K562 (cell line): ENCODE measurements at regions not wholly inside any gene's neighbourhood (a gene's known extent, or its start where the extent isn't known, plus 50 kb on each side); places are given as distances from the start of the nearest gene placed in this dataset.

Experiments used
- ATAC-seq: fragments of 200-7000 bp; cut with Tn5 transposase; 3 replicates; pipeline ENCODE4 v1.9.1; 2020; ENCODE audit warnings: moderate library complexity
- BruUV-seq: library from RNA; stranded (reverse); fragments of 400-500 nt; replicated peaks from 2 replicates; lab custom pipeline; 2021; lab: Mats Ljungman, UMichigan
- CTCF ChIA-PET: fragments of 300-600 bp; formaldehyde crosslinking; extraction: SDS; loops from one replicate; lab custom pipeline; 2021; ENCODE audit warnings: low intra/inter-chr PET ratio; lab: Yijun Ruan, JAX
- POLR2A ChIA-PET: fragments of 300-600, 350-650 bp; sonication (Branson Sonifier 250); formaldehyde crosslinking; extraction: SDS; loops from one replicate; lab custom pipeline; 2021; ENCODE audit warnings: antibody characterized with exemption, inconsistent platforms; lab: Yijun Ruan, JAX
- DNase-seq, 4 experiments: peaks; one replicate each; pipeline versions ENCODE4 v3.0.0 to v3.0.0-alpha.2; 2011 to 2018; ENCODE audit warnings: low spot score in 3 of 4, mixed read lengths in 3 of 4; ENCODE audit errors: extremely low read depth in 1 of 4
- FAIRE-seq: peaks from 2 replicates; lab custom pipeline; 2011; peaks lifted over from hg19 to GRCh38; lab: Jason Lieb, UNC
- H2AFZ ChIP-seq: 2 replicates; pipeline ENCODE4 v1.6.0; 2011; ENCODE audit warnings: low read depth, low read length, control low read depth, inconsistent platforms
- H3K27ac ChIP-seq: fragments of 200-600 bp; 3 replicates; pipeline ENCODE4 v1.8.0; 2011; ENCODE audit warnings: low read depth, mild to moderate bottlenecking, control low read depth, inconsistent platforms, low read length, moderate library complexity, mixed read lengths; ENCODE audit errors: extremely low read depth
- H3K27me3 ChIP-seq, 2 experiments: fragments of 300-600 bp in 1 of 2; 2 replicates in 1 of 2; 3 replicates in 1 of 2; pipeline versions ENCODE4 v1.6.0 to v1.8.0; 2011; ENCODE audit warnings: inconsistent platforms in 2 of 2, low read length in 2 of 2, mild to moderate bottlenecking in 1 of 2, mixed read lengths in 1 of 2, moderate library complexity in 1 of 2; ENCODE audit not compliant: control insufficient read depth in 2 of 2, insufficient read depth in 2 of 2
- H3K36me3 ChIP-seq: fragments of 300-600 bp; 3 replicates; pipeline ENCODE4 v1.8.0; 2011; ENCODE audit warnings: mild to moderate bottlenecking, low read length, inconsistent platforms; ENCODE audit not compliant: control insufficient read depth, insufficient read depth
- H3K4me1 ChIP-seq, 2 experiments: fragments of 200-600 bp in 1 of 2; replicated peaks in 1 of 2; 2 replicates in 1 of 2; 3 replicates in 1 of 2; pipeline versions ENCODE4 v1.5.1 to v1.8.0; 2011; ENCODE audit warnings: inconsistent platforms in 2 of 2, low read length in 2 of 2, mild to moderate bottlenecking in 1 of 2, mixed read lengths in 1 of 2, moderate library complexity in 1 of 2; ENCODE audit not compliant: control insufficient read depth in 2 of 2, insufficient read depth in 2 of 2
- H3K4me2 ChIP-seq: 2 replicates; pipeline ENCODE4 v1.6.1; 2011; ENCODE audit warnings: low read length, control low read depth, inconsistent platforms, mixed read lengths; ENCODE audit not compliant: insufficient read depth
- H3K4me3 ChIP-seq: fragments of 200-600 bp; sonication (generic), shearing (Covaris generic); 2 replicates; pipeline ENCODE4 v1.5.1; 2016; ENCODE audit warnings: control low read depth, inconsistent platforms
- H3K79me2 ChIP-seq: fragments of 200-600 bp; 3 replicates; pipeline ENCODE4 v1.8.0; 2011; ENCODE audit warnings: low read length, inconsistent platforms; ENCODE audit not compliant: control insufficient read depth, insufficient read depth
- H3K9ac ChIP-seq, 2 experiments: 2 replicates each; pipeline versions ENCODE4 v1.6.0 to v1.6.1; 2011; ENCODE audit warnings: low read depth in 2 of 2, low read length in 2 of 2, control low read depth in 1 of 2, inconsistent platforms in 1 of 2, mild to moderate bottlenecking in 1 of 2, mixed read lengths in 1 of 2; ENCODE audit not compliant: insufficient read depth in 1 of 2
- H3K9me1 ChIP-seq: one replicate; pipeline ENCODE4 v1.6.0; 2011; ENCODE audit warnings: inconsistent platforms, mild to moderate bottlenecking, low read length, moderate library complexity; ENCODE audit not compliant: control insufficient read depth, insufficient read depth
- H3K9me3 ChIP-seq: replicated peaks from 2 replicates; pipeline ENCODE4 v1.5.1; 2011; ENCODE audit warnings: low read depth, low read length, inconsistent platforms; ENCODE audit not compliant: control insufficient read depth, insufficient read depth
- H4K20me1 ChIP-seq: replicated peaks from 2 replicates; pipeline ENCODE4 v1.6.1; 2011; ENCODE audit warnings: low read length, inconsistent platforms, mixed read lengths; ENCODE audit not compliant: control insufficient read depth, insufficient read depth
- ARHGAP35 ChIP-seq: fragments of 450-650 bp; IDR thresholded peaks from 2 replicates; pipeline ENCODE4 v1.6.1; 2018; ENCODE audit not compliant: partially characterized antibody
- BACH1 ChIP-seq: fragments of 200-800 bp; sonication (Bioruptor generic); IDR thresholded peaks from 2 replicates; pipeline ENCODE4 v1.6.1; 2016; ENCODE audit warnings: missing genetic modification characterization, missing compliant biosample characterization
- ETV6 ChIP-seq, 3 experiments: fragments of 150-350 bp in 1 of 3; sonication (generic) in 1 of 3; formaldehyde crosslinking in 1 of 3; IDR thresholded peaks; 2 replicates each; pipeline versions ENCODE4 v1.6.1 to v1.8.0; 2014 to 2022; ENCODE audit warnings: borderline replicate concordance in 2 of 3, low read depth in 2 of 3, antibody characterized with exemption in 1 of 3, low read length in 1 of 3, mild to moderate bottlenecking in 1 of 3, missing genetic modification reagents in 1 of 3
- FOXA3 ChIP-seq, 2 experiments: fragments of 450-650 bp in 1 of 2; sonication (generic) in 1 of 2; formaldehyde crosslinking; IDR thresholded peaks in 1 of 2; conservative IDR thresholded peaks in 1 of 2; 2 replicates each; pipeline versions ENCODE4 v1.4.0 to v1.8.0; 2020 to 2022; ENCODE audit warnings: mild to moderate bottlenecking in 2 of 2, missing genetic modification reagents in 1 of 2
- HSF4 ChIP-seq: fragments of 250-450 bp; sonication (Bioruptor Pico); IDR thresholded peaks from 2 replicates; pipeline ENCODE4 v2.1.2; 2022; ENCODE audit warnings: mild to moderate bottlenecking, moderate library complexity, borderline replicate concordance
- PHB ChIP-seq: fragments of 250-450 bp; sonication (Bioruptor Pico); IDR thresholded peaks from 2 replicates; pipeline ENCODE4 v1.5.0; 2021
- PURB ChIP-seq: sonication (generic); formaldehyde crosslinking; IDR thresholded peaks from 2 replicates; pipeline ENCODE4 v1.9.0; 2021; ENCODE audit warnings: low read depth, mild to moderate bottlenecking, missing genetic modification reagents
- TAF15 ChIP-seq: fragments of 200-400 bp; formaldehyde crosslinking; IDR thresholded peaks from 2 replicates; pipeline ENCODE4 v1.6.1; 2017; ENCODE audit warnings: mild to moderate bottlenecking, low read depth, low read length, moderate library complexity
- TFAM ChIP-seq: fragments of 250-450 bp; sonication (Bioruptor Pico); conservative IDR thresholded peaks from 2 replicates; pipeline ENCODE4 v1.5.0; 2021; ENCODE audit warnings: mild to moderate bottlenecking, moderate library complexity
- ZBTB1 ChIP-seq: sonication (generic); formaldehyde crosslinking; IDR thresholded peaks from 2 replicates; pipeline ENCODE4 v1.8.1; 2023; ENCODE audit warnings: missing genetic modification reagents, low read depth, mild to moderate bottlenecking, borderline replicate concordance
- ZNF282 ChIP-seq: sonication (generic); formaldehyde crosslinking; IDR thresholded peaks from 2 replicates; pipeline ENCODE4 v1.8.1; 2023; ENCODE audit warnings: missing genetic modification reagents
- ZNF696 ChIP-seq: fragments of 250-450 bp; sonication (Bioruptor Pico); conservative IDR thresholded peaks from 2 replicates; pipeline ENCODE4 v1.4.0; 2020; ENCODE audit warnings: mild to moderate bottlenecking, moderate library complexity
- ZNF75A ChIP-seq: fragments of 450-650 bp; formaldehyde crosslinking; IDR thresholded peaks from 2 replicates; pipeline ENCODE4 v1.4.0; 2020; ENCODE audit warnings: mild to moderate bottlenecking
- WGBS: fragments of 100-300 bp; shearing (Covaris generic); methylation state at CpG from one replicate; pipeline ENCODE4 v1.1.6; 2016; ENCODE audit warnings: low coverage, mixed read lengths; ENCODE audit not compliant: insufficient coverage; ENCODE audit errors: missing lambda C conversion rate; 5-methylcytosine and 5-hydroxymethylcytosine counted together
- in situ Hi-C: fragments of 300-500 bp; cut with MboI; formaldehyde crosslinking; loops from 4 replicates; pipeline ENCODE4 v1.15.0; 2018; ENCODE audit warnings: inconsistent platforms, mixed read lengths
- intact Hi-C: fragments of 100-400 bp; cut with micrococcal nuclease; formaldehyde crosslinking; loops from 2 replicates; pipeline ENCODE4 v1.14.2; 2022
- TF ChIP-seq, protein P1 (sequence below): fragments of 250-450 bp; sonication (Bioruptor Pico); IDR thresholded peaks from 2 replicates; pipeline ENCODE4 v1.4.0; 2020; ENCODE audit warnings: mild to moderate bottlenecking, moderate library complexity
- TF ChIP-seq, protein P2 (sequence below): fragments of 250-450 bp; sonication (Bioruptor Pico); IDR thresholded peaks from 2 replicates; pipeline ENCODE4 v1.9.0; 2021; ENCODE audit warnings: mild to moderate bottlenecking
- TF ChIP-seq, protein P3 (sequence below): fragments of 450-650 bp; IDR thresholded peaks from 2 replicates; pipeline ENCODE4 v1.7.1; 2018; ENCODE audit warnings: mild to moderate bottlenecking, low read depth; ENCODE audit not compliant: partially characterized antibody

DNA sequence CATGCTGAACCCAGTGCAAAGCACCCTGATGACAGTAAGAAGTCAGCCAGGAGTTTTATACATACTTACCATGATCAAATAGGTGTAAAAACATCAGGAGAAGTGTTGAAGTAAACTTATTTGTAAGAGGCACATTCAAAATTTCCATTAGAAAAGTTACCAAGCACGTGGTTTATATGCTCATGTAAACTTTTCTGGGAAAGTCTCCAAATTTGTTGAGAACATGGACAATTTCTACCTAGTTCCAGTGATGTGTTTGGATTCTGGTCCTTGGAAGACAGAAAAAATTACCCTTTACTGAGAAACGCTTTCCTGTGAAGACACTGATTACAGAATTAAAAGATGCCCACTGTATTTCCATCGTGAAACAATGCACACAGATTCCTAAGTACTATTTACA lies 288.9 kb upstream of the CDH4 start (continued):
- TF ChIP-seq TAF15 (no peak), ETV6 (IDR thresholded peaks at IDR 0.05; ENCODE audit: borderline replicate concordance in 1 of 2, low read depth in 2 of 2, low read length in 1 of 2) (no peak), ETV6 (CRISPR knock-in tag; IDR thresholded peaks at IDR 0.05; ENCODE audit: borderline replicate concordance) (no peak), TFAM (CRISPR knock-in tag) (no peak), ZBTB1 (CRISPR knock-in tag) (no peak), ARHGAP35 (no peak)
- TF ChIP-seq, protein P1, sequence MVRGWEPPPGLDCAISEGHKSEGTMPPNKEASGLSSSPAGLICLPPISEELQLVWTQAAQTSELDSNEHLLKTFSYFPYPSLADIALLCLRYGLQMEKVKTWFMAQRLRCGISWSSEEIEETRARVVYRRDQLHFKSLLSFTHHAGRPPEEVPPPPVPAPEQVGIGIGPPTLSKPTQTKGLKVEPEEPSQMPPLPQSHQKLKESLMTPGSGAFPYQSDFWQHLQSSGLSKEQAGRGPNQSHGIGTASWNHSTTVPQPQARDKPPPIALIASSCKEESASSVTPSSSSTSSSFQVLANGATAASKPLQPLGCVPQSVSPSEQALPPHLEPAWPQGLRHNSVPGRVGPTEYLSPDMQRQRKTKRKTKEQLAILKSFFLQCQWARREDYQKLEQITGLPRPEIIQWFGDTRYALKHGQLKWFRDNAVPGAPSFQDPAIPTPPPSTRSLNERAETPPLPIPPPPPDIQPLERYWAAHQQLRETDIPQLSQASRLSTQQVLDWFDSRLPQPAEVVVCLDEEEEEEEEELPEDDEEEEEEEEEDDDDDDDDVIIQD (CRISPR knock-in tag): no peak
- TF ChIP-seq, protein P2, sequence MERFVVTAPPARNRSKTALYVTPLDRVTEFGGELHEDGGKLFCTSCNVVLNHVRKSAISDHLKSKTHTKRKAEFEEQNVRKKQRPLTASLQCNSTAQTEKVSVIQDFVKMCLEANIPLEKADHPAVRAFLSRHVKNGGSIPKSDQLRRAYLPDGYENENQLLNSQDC (CRISPR knock-in tag): no peak

GRCh38 chr20:60964911-60965310 lies 287.1 kb upstream of the CDH4 start:
- WGBS: 0% methylated on average over 3 of the region's 4 CpGs
- Histone ChIP-seq H2AFZ (no peak overlapping the region), H3K4me3 (no peak overlapping the region), H3K9ac (no peak overlapping the region), H3K79me2 (no peaks in the 10 kb centered on the region), H3K4me1 (no peaks in the 10 kb centered on the region), H4K20me1 (no peaks in the 10 kb centered on the region; the same call in 1 of the 2 replicates), H3K9me3 (no peaks in the 10 kb centered on the region), H3K4me2 (no peak overlapping the region), H3K9me1 (no peaks in the 10 kb centered on the region), H3K27ac (no peak overlapping the region), H3K27me3 (peaks cover 2 to 28% of the 10 kb centered on the region in 2 experiments; a peak in 3 of 5 replicates), H3K36me3 (no peaks in the 10 kb centered on the region)
- ChIA-PET POLR2A (interaction anchor here (0.9 kb wide), 1 partner anchor 9 kb away, joined by 3 read pairs; no protein-coding TSS in a partner anchor), CTCF (no interaction called here)
- in situ Hi-C loops (no loop called here), intact Hi-C loops (no loop called here)
- no TSS peak for BruUV-seq
- TF ChIP-seq ZNF696 (CRISPR knock-in tag) (no peak), ZNF282 (CRISPR knock-in tag) (no peak), PHB (CRISPR knock-in tag) (no peak), PURB (no peak), HSF4 (CRISPR knock-in tag) (no peak), ZNF75A (no peak), FOXA3 (CRISPR knock-in tag; conservative IDR thresholded peaks at IDR 0.05 in 1 of 2, IDR thresholded peaks at IDR 0.05 in 1 of 2) (no peak), BACH1 (tag) (no peak)
- TF ChIP-seq, protein P3, sequence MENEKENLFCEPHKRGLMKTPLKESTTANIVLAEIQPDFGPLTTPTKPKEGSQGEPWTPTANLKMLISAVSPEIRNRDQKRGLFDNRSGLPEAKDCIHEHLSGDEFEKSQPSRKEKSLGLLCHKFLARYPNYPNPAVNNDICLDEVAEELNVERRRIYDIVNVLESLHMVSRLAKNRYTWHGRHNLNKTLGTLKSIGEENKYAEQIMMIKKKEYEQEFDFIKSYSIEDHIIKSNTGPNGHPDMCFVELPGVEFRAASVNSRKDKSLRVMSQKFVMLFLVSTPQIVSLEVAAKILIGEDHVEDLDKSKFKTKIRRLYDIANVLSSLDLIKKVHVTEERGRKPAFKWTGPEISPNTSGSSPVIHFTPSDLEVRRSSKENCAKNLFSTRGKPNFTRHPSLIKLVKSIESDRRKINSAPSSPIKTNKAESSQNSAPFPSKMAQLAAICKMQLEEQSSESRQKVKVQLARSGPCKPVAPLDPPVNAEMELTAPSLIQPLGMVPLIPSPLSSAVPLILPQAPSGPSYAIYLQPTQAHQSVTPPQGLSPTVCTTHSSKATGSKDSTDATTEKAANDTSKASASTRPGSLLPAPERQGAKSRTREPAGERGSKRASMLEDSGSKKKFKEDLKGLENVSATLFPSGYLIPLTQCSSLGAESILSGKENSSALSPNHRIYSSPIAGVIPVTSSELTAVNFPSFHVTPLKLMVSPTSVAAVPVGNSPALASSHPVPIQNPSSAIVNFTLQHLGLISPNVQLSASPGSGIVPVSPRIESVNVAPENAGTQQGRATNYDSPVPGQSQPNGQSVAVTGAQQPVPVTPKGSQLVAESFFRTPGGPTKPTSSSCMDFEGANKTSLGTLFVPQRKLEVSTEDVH: no peak
- ATAC-seq (no peak), FAIRE-seq (no peak), DNase-seq (no peak)
